Adipocyte (in vitro differentiated cells): ENCODE measurements at regions not wholly inside any gene's neighbourhood (a gene's known extent, or its start where the extent isn't known, plus 50 kb on each side); places are given as distances from the start of the nearest gene placed in this dataset.
"Not testable (repeated sequence)": the region's sequence is repeated elsewhere in the genome, so short reads cannot be mapped to it uniquely, and the experiment has no call there.

Source experiments
- DNase-seq: peaks from one replicate; pipeline ENCODE4 v3.0.0-alpha.2; 2015; ENCODE audit warnings: low read depth
- H3K27me3 ChIP-seq: replicated peaks from 2 replicates; pipeline ENCODE4 v1.7.0; 2013; ENCODE audit warnings: mild to moderate bottlenecking, low read length, moderate library complexity; ENCODE audit not compliant: control insufficient read depth, insufficient read depth
- H3K36me3 ChIP-seq: 2 replicates; pipeline ENCODE4 v1.7.0; 2013; ENCODE audit warnings: low read length, mild to moderate bottlenecking, moderate library complexity; ENCODE audit not compliant: control insufficient read depth, insufficient read depth, severe bottlenecking
- H3K4me1 ChIP-seq: 2 replicates; pipeline ENCODE4 v1.7.0; 2013; ENCODE audit warnings: mild to moderate bottlenecking, low read length, moderate library complexity; ENCODE audit not compliant: control insufficient read depth, insufficient read depth
- H3K4me3 ChIP-seq: 2 replicates; pipeline ENCODE4 v1.7.0; 2013; ENCODE audit warnings: mild to moderate bottlenecking, low read length, moderate library complexity
- H3K9ac ChIP-seq: 2 replicates; pipeline ENCODE4 v1.7.0; 2013; ENCODE audit warnings: mild to moderate bottlenecking, low read length, moderate library complexity
- H3K9me3 ChIP-seq: 2 replicates; pipeline ENCODE4 v1.7.0; 2013; ENCODE audit warnings: mild to moderate bottlenecking, low read length, moderate library complexity; ENCODE audit not compliant: control insufficient read depth

GRCh38 chr12:131459773-131460365, 251.0 kb upstream of the SFSWAP start:
- Histone ChIP-seq H3K9ac (no peak overlapping the region), H3K27me3 (peaks cover 8% of the 10 kb centered on the region), H3K9me3 (peaks cover 8% of the 10 kb centered on the region), H3K4me1 (no peaks in the 10 kb centered on the region), H3K36me3 (no peaks in the 10 kb centered on the region), H3K4me3 (no peak overlapping the region)
- no peak for DNase-seq

DNA sequence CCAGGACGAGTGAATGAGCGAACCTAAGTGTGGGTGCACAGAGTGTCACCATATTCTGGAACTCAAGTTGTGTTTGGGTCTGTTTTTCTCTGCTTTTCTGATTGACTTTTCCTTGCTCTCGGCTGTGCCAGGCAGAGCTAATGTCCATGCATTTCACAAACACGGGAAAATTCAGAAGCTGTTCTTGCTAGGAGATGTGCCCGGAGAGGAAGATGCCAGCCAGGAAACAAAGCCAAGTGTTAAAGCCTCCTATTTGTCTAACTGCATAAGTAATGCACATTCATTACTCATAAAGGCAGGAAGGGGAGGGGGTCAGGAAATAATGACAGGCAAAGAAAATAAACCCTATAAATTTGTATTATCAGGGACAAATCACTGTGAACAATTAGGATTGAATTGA, 250.4 kb upstream of the SFSWAP start:
- no peak for DNase-seq
- peaks cover 8% of the 10 kb centered on the region for H3K9me3 ChIP-seq
- H3K36me3 ChIP-seq: no peaks in the 10 kb centered on the region
- H3K4me1 ChIP-seq: no peaks in the 10 kb centered on the region
- peaks cover 5% of the 10 kb centered on the region for H3K27me3 ChIP-seq
- no peak overlapping the region for H3K9ac ChIP-seq
- no peak overlapping the region for H3K4me3 ChIP-seq

DNA sequence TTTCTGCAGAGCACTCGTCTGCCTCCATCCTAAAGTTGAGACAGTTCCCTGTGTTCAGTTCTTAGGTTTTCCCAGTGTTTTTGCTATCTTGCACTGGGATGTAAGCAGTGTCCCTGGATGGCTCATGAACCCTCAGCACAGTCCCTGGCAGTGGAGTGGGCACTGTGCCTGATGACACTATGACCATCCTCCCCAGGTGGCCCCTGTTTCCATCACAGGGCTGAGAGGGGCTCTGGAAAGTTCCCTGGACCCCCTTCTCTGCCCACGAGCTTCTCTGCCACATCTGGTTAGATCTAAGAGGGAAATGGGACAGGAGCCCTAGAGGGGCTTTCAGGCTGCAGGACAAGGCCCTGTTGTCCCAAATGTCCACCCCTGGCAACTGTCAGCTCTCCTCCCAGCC, 249.8 kb upstream of the SFSWAP start:
- Histone ChIP-seq H3K9ac (no peak overlapping the region), H3K4me3 (no peak overlapping the region), H3K9me3 (peaks cover 8% of the 10 kb centered on the region), H3K36me3 (no peaks in the 10 kb centered on the region), H3K4me1 (no peaks in the 10 kb centered on the region), H3K27me3 (peaks cover 2% of the 10 kb centered on the region)
- no peak for DNase-seq

DNA sequence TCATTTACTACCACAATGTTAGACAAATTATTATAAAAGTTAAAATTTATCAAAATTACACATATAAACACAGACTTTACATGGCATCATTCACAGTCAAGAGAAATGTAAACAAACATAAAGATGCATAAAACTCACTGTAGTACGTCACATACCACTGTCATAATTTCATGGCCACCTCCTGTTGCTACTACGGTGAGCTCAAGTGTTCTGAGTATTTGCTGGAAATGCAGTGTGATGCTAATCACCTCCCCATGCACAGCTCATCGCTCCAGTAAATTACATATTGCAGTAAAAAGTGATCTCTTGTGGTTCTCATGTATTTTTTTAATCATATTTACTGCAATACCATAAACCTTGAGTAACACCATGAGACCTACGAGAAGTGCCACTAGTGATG, 247.7 kb upstream of the SFSWAP start:
- no peaks in the 10 kb centered on the region for H3K4me1 ChIP-seq
- no peaks in the 10 kb centered on the region for H3K27me3 ChIP-seq
- H3K9me3 ChIP-seq: peaks cover 14% of the 10 kb centered on the region
- no peak for DNase-seq
- H3K4me3 ChIP-seq: no peak overlapping the region
- H3K9ac ChIP-seq: no peak overlapping the region
- H3K36me3 ChIP-seq: no peaks in the 10 kb centered on the region

DNA sequence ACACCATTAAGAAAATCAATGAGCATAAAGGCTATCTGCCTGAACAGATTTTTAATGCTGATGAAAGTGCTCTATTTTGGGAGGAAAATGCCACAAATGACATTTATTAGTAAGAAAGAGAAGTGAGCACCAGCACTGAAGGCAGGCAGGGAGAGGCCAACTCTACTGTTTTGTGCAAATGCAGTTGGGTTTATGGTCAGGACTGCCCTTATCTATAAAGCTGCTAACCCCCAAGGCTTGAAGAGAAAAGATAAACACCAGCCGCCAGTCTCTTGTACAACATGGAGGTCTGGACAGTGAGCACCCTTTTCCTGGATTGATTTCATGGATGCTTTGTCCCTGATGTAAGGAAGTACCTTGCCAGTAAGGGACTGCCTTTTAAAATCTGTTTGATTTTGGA, 246.8 kb upstream of the SFSWAP start:
- no peaks in the 10 kb centered on the region for H3K36me3 ChIP-seq
- no peaks in the 10 kb centered on the region for H3K27me3 ChIP-seq
- H3K9me3 ChIP-seq: peaks cover 14% of the 10 kb centered on the region
- H3K4me1 ChIP-seq: no peaks in the 10 kb centered on the region
- H3K4me3 ChIP-seq: no peak overlapping the region
- no peak overlapping the region for H3K9ac ChIP-seq
- DNase-seq: no peak

DNA sequence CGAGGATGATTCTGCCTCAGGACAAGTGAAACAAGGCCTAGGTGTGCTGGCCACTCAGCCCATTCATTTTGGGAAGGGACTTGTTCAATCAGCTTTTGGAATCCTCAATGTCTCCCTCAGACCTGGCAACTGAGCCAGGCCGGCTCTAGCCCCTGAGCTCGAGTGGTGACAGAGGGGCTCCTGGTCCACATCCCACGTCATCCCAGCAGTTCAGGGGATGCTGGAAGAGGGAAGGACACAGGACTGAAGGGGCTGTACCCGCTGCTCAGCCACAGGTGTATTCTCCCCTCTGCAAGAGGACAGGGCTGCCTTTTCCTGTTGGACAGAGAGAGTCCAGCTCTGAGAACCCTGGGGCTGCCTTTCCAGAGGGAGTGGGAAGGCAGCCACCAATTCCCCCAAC, 244.6 kb upstream of the SFSWAP start:
- Histone ChIP-seq H3K36me3 (no peaks in the 10 kb centered on the region), H3K4me3 (no peak overlapping the region), H3K27me3 (no peaks in the 10 kb centered on the region), H3K9me3 (peaks cover 14% of the 10 kb centered on the region), H3K9ac (no peak overlapping the region), H3K4me1 (no peaks in the 10 kb centered on the region)
- no peak for DNase-seq

DNA sequence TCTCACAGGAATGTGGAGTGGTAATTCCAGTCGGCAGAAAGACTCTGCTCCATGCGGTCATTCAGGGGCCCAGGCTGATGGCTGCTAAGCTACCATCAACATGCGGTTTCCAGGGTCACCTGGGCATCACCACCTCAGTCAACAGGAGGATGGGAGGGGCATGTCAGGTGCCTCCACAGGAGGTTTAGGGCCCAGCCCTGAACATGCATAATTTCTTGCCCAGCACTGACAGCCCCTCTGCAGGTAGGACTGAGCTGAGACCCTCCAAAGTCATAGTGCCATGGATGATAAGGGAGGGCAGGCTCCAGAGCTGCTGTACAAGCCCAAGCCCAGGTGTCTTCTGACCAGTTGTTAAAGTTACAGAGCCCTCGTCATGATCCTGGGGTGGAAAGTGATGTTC, 244.0 kb upstream of the SFSWAP start:
- Histone ChIP-seq H3K9me3 (peaks cover 12% of the 10 kb centered on the region), H3K9ac (no peak overlapping the region), H3K27me3 (no peaks in the 10 kb centered on the region), H3K36me3 (no peaks in the 10 kb centered on the region), H3K4me3 (no peak overlapping the region), H3K4me1 (no peaks in the 10 kb centered on the region)
- DNase-seq: no peak

DNA sequence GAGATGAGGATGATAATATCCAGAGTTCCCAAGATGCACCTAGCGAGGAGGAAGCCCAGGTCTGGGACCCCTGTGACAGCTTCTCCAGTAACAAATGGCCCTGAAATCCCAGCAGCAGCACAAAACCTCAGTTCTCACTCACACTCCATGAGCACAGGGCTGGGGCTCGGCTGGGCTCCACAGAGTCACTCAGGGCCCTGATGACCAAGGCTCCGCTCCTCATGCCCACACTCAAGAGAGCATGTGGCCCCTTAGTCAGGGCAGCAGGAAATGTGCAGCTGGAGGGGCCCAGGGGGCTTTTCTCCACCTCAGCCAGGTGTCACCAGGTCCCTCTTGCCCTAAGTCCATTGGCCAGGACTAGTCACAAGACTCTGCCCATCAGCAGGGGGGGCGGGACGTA, 242.7 kb upstream of the SFSWAP start:
- no peak overlapping the region for H3K9ac ChIP-seq
- DNase-seq: no peak
- H3K4me3 ChIP-seq: no peak overlapping the region
- H3K9me3 ChIP-seq: peaks cover 8% of the 10 kb centered on the region
- no peaks in the 10 kb centered on the region for H3K27me3 ChIP-seq
- H3K36me3 ChIP-seq: no peaks in the 10 kb centered on the region
- H3K4me1 ChIP-seq: no peaks in the 10 kb centered on the region

- not testable (repeated sequence) for H3K4me3 ChIP-seq, H3K27me3 ChIP-seq, H3K9me3 ChIP-seq, H3K4me1 ChIP-seq, DNase-seq, H3K36me3 ChIP-seq, H3K9ac ChIP-seq
Measured at GRCh38 chr12:131469945-131470344, 240.9 kb upstream of the SFSWAP start.

GRCh38 chr12:131471271-131471905, 239.5 kb upstream of the SFSWAP start:
- DNase-seq: no peak
- no peaks in the 10 kb centered on the region for H3K36me3 ChIP-seq

DNA sequence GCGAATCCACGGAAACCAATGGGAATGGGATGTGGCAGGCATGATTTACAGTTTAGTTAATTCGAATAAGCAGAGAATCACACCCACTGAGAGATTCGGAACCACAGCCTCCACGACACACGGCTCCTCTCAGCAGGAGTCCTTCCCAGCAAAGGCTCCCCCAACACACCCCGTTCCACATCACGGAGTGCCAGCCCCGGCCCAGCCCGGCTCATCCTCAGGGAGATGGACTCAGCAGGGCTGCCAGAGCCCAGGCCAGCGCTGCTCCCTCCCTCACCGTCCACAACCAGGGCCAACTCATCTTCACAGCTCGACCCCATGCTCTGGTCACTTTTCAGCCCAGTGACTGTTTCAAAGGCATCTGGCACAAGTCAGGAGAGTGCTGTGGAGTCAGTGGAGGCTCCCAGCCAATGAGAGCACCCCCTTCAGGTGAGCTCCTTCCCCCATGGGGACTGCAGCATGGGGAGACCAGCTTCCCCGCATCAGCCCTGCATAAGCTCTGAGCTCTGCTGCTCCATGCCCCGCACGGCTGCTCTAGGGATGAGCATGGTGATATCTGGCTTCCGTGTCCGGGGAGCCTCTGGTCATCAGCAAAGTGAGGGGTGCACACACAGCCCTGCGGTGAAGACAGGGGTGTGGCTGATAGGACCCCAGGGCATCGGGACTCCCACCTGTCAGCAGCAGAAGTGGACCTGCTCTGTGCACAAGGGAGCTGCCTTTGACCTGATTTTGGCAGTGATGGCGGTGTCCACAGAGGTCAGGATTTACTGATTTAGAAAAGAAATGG, 238.8 kb upstream of the SFSWAP start:
- Histone ChIP-seq H3K9ac (no peak overlapping the region), H3K4me3 (no peak overlapping the region), H3K36me3 (no peaks in the 10 kb centered on the region), H3K9me3 (peaks cover under 1% of the 10 kb centered on the region), H3K27me3 (no peaks in the 10 kb centered on the region), H3K4me1 (no peaks in the 10 kb centered on the region)
- DNase-seq: no peak

More at GRCh38 chr12:131471271-131471905, 239.5 kb upstream of the SFSWAP start:
- H3K9ac ChIP-seq: no peak overlapping the region
- H3K4me3 ChIP-seq: no peak overlapping the region
- H3K9me3 ChIP-seq: peaks cover 5% of the 10 kb centered on the region
- H3K4me1 ChIP-seq: no peaks in the 10 kb centered on the region
- no peaks in the 10 kb centered on the region for H3K27me3 ChIP-seq
